ENCODE measurements at regions not wholly inside any gene's neighbourhood (a gene's known extent, or its start where the extent isn't known, plus 50 kb on each side); places are given as distances from the start of the nearest gene placed in this dataset.

- Histone ChIP-seq H3K9ac (ENCODE audit: insufficient read depth, low read depth, low read length) (no peak overlapping the region), H3K4me2 (ENCODE audit: low read depth, low read length) (no peak overlapping the region), H3K4me3 (replicated peaks in 1 of 3; ENCODE audit: insufficient read depth in 1 of 3, low read depth in 2 of 3, low read length in 3 of 3) (no peak overlapping the region), H3K36me3 (replicated peaks in 1 of 2; ENCODE audit: control insufficient read depth in 1 of 2, insufficient read depth in 2 of 2, low read length in 2 of 2) (no peaks in the 10 kb centered on the region), H4K20me1 (ENCODE audit: insufficient read depth, low read length) (no peaks in the 10 kb centered on the region), H3K4me1 (ENCODE audit: insufficient read depth, low read length) (no peaks in the 10 kb centered on the region), H3K79me2 (ENCODE audit: insufficient read depth, low read length) (no peaks in the 10 kb centered on the region), H3K9me3 (ENCODE audit: low read length) (peaks cover 87% of the 10 kb centered on the region), H3K27ac (ENCODE audit: extremely low read length, insufficient read depth, low read length) (no peak overlapping the region), H3K27me3 (ENCODE audit: control insufficient read depth in 1 of 2, insufficient read depth in 2 of 2, low read length in 2 of 2) (no peaks in the 10 kb centered on the region), H2AFZ (ENCODE audit: low read length) (no peak overlapping the region)
- FAIRE-seq: no peak
- 2% methylated on average over 1 of the region's 1 CpG for WGBS (ENCODE audit: low lambda C conversion rate)
- in situ Hi-C loops (cut with HindIII; ENCODE audit: extremely low pct_ligation_motif_present, low pct_unique_long_range_greater_than_20kb) (no loop called here), intact Hi-C loops (cut with micrococcal nuclease; ENCODE audit: unreplicated experiment) (no loop called here)
- BruUV-seq (replicated peaks): no TSS peak
- CTCF ChIA-PET (ENCODE audit: low intra/inter-chr PET ratio, low total read pairs): no interaction called here
- ATAC-seq: no peak
- POLR2A ChIA-PET: no interaction called here
- no peak for DNase-seq (ENCODE audit: low spot score)
- TF ChIP-seq ZSCAN20 (CRISPR knock-in tag; IDR thresholded peaks at IDR 0.05; ENCODE audit: borderline replicate concordance): no peak
- TF ChIP-seq RXRA (CRISPR knock-in tag; IDR thresholded peaks at IDR 0.05): no peak
- no peak for TF ChIP-seq ZNF549 (CRISPR knock-in tag; IDR thresholded peaks at IDR 0.05)
- no peak for TF ChIP-seq SMAD1 (CRISPR knock-in tag; IDR thresholded peaks at IDR 0.05; ENCODE audit: borderline replicate concordance, low read depth)
- no peak for TF ChIP-seq HNF1B (CRISPR knock-in tag; IDR thresholded peaks at IDR 0.05)
- no peak for TF ChIP-seq ZKSCAN8 (CRISPR knock-in tag; IDR thresholded peaks at IDR 0.05; ENCODE audit: borderline replicate concordance)
- TF ChIP-seq SRSF1 (optimal IDR thresholded peaks at IDR 0.05; ENCODE audit: low read depth, low read length): no peak
- TF ChIP-seq THYN1 (CRISPR knock-in tag; IDR thresholded peaks at IDR 0.05; ENCODE audit: borderline replicate concordance, low read depth): no peak
- TF ChIP-seq ZMYM4 (CRISPR knock-in tag; IDR thresholded peaks at IDR 0.05): no peak
- no peak for TF ChIP-seq NFAT5 (CRISPR knock-in tag; IDR thresholded peaks at IDR 0.05)
- TF ChIP-seq, protein P1, sequence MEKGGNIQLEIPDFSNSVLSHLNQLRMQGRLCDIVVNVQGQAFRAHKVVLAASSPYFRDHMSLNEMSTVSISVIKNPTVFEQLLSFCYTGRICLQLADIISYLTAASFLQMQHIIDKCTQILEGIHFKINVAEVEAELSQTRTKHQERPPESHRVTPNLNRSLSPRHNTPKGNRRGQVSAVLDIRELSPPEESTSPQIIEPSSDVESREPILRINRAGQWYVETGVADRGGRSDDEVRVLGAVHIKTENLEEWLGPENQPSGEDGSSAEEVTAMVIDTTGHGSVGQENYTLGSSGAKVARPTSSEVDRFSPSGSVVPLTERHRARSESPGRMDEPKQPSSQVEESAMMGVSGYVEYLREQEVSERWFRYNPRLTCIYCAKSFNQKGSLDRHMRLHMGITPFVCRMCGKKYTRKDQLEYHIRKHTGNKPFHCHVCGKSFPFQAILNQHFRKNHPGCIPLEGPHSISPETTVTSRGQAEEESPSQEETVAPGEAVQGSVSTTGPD (CRISPR knock-in tag; IDR thresholded peaks at IDR 0.05): no peak
These were observed 591.2 kb upstream of the POU3F3 start for GRCh38 chr2:104262714-104263113.

Measured in HepG2 (cell line).